HG02759 (cell line): ENCODE measurements at regions not wholly inside any gene's neighbourhood (a gene's known extent, or its start where the extent isn't known, plus 50 kb on each side); places are given as distances from the start of the nearest gene placed in this dataset.

Source experiments
- ATAC-seq: cut with Tn5 transposase; IDR thresholded peaks from one replicate; pipeline ENCODE4 v1.9.1; 2021; ENCODE audit warnings: mild to moderate bottlenecking, moderate library complexity; ENCODE audit not compliant: unreplicated experiment

DNA sequence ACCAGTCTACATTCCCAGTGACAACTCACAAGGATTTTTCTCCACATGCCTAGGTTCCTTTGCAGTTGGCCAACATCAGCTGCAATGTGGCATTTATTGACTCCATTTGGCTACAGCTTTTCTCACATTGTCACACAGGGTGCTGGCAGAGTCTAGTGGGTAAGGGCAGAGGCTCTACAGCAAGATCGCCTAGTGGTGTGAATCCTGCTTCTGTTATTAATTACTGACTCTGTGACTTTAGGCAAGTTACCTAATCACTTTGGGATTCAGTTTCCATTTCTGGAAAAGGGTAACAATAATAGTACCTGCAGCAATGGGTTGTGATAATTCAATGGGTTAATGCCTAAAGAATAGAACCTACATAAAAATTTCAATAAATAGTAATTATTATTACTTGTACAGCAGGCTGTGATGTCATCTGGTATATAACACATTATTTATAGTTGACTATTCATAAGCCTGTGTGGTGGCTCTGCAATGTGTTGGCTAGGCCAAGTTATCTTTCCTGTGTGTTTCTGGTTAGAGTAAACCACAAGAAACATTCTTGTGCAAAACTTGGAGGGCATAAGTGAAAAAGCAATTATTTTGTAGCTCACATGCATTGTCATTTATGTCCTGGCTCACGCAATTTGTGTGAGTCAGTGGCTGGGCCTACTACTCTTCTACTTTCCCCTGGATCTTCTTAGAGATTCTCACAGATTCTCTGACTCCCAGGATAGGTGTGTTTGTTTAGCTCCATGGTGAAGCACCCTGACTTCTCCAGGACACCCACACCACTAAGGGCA, 59.5 kb downstream of the PTGS2 start:
- ATAC-seq = no peak

DNA sequence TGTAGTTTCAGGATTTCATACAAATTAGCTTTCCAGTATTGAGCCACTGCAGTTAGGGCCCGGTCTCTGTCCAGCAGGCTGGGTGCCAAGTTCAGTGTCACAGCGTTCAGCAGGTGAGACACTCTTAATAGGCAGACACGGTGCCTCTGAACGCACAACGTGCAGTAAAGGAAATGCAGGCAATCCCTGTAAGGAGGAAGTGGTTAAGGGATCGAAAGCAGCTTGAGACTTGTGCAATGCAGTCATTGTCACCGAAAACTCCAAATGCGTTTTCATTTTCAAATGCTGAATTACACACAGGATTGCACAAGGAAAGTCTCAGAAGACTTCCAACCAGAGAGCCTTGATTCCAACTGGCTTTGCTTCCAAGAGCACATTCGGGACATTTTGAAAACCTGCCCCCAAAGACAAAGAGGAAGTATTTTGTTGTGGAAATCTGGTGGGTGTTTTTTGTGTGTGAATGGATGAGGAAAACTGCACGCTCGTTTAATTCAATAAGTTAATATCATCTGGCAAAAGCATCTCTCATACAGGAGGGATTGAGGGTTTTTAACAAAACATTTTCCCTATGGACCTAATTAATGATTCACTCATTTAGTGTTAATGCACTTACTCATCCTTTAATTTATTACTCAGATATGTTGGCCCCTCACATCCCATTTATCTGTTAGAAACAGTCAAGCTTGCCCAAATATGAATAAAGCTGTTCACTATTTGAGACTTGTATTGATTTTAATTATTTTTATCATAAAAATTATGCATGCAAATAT, 61.6 kb downstream of the PTGS2 start:
- peak; percentile 100 for ATAC-seq

DNA sequence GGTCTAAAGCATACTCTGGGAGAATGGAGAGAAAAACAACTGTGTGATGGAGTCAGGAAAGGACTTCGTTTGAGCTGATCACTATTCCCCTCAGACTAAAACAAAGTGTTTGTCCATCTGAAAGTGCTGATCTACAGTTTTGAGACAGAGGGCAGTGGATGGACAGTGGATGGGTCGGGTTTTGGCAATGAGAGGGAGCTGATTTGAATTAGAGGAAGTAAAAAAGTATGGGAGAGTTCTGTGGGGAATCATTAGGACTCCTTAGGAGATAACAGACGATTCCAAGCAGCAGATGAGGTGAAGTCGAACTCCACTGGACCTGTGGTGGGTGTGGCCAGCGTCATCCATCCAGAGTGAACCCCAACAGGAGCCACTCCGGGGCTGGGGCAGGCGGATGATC, 62.3 kb downstream of the PTGS2 start:
- peak; percentile 4 for ATAC-seq

DNA sequence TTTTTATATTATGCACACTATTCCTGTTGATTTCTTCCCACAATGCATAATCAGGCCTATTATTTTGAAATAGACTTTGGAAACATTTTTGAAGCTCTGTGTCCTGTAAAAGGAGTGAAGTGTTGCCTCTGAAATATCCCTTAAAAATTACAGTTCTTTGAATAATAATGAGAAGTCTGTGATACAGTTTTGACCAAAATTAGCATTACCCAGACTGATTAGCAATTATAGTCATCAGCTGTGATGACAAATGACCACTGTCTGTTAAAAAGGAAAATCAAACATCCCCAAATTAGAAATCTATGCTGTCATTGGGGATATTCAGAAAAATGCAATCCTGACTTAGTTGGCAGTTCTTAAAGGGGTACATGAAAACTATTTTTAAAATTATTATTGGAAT, 63.7 kb downstream of the PTGS2 start:
- no peak for ATAC-seq

DNA sequence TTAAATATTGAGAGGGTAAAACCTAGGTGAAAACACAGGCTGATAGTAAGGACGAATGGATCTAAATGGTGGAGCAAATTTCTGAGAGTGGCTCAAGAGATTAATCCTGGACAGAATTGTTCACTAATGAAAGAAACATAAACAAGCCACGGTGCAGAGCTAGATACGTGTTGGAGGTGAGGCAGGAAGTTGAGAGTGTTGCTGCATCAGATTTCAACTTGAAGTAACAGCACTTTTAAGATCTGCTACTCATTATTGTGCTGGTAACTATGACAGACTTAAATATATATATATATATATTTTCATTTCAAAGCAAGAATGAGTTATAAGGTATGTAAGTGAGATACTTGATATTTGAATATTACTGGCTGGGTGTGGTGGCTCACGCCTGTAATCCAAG, 64.9 kb downstream of the PTGS2 start:
- no peak for ATAC-seq

DNA sequence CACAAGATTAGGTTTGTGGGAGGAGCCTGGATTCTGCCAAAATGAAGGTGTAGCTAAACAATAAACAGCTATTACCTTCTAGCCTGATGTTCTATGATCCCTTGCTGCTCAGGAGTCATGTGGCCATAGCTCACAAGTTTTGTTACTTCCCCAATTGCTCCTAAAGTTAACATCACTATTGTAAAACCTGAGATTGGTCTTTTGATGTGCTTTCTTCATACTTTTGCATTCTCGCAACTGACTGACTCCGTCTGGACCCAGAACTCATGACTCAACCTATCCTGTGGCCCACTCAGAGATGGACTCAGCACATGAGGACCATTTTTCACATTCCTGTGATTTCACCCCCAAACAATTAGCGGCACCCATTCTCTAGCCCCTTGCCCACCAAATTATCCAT, 69.1 kb downstream of the PTGS2 start:
- no peak for ATAC-seq

DNA sequence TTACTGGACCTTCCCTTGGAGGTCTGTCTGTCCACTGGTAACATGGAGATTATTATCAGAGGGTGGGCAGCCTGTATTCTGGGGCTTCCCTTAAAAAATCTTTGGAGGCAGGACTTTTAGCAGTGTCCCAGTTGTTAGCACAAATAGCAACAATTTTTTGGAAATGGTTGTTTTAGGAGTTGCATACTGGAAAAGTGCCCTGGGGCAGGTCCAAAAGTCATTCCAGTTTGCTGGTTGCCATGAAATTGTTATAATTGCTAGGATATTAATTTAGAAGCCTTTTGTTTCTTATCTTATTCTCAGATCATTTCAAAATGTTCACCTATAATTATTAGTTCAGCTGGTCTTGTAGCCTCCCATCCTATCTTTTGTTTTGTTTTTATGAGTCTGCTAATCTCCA, 71.0 kb downstream of the PTGS2 start:
- ATAC-seq = no peak

DNA sequence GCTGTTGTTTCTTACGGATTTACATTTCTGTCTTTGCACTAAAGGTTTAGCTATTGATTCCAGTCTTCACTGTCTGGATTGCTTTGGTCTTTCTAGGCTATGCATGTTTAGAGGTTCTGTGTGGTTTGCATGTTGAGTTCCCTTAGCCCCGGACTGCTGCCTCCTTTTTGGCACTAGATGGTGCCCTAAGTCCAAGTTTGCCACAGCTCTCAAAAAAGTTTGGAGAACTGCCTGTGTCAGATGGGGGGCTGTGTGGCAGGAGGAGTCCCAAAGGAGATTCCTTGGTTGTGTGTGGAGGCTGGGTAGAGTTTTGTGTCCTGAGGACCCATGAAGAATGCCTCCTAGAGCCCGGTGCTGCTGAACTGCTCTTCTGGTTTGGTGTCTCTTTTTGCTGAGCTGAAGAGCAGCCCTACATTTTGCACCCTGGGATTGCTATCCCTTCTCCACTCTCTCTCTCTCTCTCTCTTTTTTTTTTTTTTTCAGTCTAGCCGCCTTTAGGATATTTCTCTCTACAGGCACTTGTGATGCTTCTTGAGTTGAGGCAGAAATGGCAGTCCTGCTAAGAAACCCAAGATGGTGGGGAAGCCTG, 74.4 kb downstream of the PTGS2 start:
- peak; percentile 83 for ATAC-seq

DNA sequence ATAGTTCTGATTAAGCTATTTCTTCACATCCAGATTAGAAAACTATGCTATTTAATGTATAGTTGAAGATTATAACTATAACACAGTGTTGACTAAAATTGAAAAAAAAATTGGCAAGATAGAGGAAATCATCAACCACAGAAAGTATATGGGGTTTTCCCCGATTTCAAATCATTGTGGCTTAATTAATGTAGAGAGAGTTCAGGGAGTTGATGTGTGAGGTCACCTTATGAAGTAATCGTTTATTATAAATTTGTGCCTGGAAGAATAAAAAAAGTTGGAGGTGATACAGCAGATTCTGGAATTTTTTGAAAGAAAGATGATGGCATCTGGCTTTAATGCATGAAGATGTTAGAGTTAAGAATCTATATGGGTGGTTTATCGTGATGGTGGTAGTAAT, 84.3 kb downstream of the PTGS2 start:
- peak; percentile 60 for ATAC-seq

DNA sequence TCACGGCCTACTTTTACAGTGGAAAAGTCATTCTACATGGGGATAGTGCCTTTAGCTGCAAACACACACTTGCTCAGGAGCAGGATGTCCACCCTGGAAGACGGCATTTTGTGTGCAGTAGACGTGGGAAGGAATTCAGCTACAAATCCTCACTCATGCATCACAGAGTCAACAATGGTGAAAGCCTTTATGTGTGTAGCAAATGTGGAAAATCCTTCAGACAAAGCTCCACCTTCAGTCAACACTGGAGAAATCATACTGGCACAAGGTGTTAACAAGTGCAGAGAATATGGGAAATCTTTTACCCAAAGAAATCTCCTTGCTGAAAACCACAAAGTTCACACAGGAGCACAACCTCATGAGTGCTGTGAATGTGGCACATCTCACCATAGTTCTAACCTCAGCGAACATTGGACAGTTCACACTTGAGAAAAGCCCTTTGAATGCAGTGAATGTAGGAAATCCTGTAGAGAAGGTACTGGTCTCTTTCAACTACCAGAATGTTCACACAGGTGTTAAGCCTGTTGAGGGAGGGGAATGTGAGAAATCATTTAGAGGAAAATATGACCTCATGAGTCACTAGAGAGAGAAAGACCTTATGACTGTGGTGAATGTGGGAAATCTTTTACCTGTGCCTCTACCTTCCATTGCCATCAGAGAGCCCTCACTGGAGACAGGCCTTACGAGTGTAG, 101.8 kb downstream of the PTGS2 start:
- ATAC-seq = no peak

DNA sequence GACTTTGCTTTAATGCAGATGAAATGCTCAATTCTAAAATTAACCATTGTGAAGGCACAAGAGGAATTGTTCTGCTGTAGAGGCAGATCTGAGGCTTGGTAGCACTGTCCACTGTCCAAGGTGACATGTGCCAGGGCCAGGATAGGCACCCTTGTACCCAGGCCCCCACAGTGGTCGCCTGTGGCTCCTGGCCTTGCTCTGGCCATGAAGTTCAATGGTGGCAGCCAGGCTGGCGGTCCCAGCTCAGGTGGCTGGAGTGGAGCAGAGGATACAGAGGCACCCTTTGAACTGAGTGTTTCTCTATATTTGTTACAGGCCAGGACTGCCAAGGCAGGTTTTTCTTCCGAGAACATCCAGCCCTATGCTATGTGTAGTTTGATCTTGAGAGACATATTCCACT, 102.6 kb downstream of the PTGS2 start:
- no peak for ATAC-seq

DNA sequence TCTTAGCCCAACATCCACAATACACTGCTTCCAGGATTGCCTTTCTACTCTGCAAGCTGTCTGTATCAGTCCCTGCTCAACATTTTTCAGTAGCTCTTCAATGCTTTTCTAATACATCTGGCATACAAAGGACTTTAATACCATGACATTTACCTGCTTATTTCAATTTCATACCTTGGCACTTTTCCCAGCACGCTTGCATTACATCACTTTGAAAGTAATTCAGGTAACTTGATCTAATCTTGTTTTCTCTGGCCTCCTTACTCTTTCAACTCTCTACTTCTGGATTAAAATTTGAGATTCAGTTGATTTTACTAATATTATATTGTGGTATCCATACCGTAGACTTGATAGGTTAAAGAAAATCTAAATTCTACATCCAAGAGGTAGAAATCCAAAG, 103.0 kb downstream of the PTGS2 start:
- no peak for ATAC-seq

DNA sequence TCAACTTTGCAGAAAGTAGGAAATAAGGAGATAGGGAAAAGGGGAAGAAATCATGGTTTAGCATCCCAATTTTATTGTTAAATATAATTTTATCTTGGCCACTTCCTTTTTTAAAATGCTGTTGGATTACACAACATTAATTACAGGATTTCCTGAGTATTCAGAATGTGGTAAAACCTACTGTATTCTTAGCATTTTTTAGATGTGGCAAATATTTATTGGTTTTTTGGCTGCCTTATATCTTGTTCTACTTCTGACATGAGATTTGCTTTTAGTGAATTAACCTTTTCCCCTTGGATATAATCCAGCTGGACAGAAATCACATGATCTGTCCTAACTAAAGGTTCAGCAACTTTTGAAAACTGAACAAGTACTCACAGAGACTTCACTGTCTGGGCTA, 104.9 kb downstream of the PTGS2 start:
- ATAC-seq = no peak

DNA sequence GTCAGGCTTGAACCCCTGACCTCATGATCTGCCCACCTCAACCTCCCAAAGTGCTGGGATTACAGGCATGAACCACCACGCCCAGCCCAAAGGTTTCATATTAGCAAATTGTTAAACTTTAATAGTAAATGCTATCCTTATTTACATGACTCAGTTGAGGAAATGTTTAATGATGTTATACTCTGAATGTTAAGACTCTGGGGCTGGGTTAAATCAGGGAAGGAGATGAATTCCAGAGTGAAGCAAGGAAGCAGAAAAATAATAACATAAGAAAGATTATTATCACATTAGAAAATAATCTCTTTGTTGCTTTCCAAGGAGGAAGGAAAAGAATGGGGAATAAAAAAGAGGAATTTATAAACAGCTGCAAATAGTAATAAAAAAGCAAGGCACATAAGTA, 105.3 kb downstream of the PTGS2 start:
- ATAC-seq = no peak

DNA sequence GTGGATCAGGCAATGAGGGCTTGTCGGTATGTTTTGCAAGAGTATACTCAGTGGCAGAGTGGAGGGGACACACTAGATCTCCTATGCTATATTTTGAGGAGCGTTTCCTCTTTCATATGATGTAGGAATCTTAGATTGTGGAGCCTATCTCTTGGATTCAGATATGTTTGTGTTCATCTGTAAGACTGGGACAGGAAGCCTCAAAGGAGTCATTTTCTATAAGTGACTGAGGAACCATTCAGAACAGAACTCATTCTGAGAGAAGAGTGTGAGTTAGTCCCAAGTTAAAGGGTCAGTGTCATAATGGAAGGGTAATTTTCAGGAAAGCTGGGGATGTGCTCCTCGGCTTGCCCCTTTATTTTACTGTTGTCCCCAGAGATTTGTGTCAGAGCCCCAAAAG, 107.7 kb downstream of the PTGS2 start:
- no peak for ATAC-seq

DNA sequence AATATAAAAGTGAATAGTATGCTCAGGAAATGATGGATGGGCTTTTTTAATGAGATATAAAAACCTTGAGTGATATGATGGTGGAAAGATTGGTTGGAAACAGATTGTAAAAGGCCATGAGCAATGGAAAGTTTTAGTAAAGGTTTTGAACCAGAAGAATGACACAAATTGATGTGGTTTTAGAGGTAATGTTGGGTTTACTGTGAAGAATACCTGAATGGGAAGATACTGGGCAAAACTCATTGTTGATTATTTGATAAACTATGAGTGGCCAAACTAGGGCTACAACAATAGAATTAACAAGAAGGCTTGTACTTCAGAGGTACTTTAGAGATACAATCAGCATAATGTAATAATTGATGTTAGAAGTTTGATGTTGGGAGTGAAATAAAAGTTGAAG, 108.5 kb downstream of the PTGS2 start:
- ATAC-seq = no peak

DNA sequence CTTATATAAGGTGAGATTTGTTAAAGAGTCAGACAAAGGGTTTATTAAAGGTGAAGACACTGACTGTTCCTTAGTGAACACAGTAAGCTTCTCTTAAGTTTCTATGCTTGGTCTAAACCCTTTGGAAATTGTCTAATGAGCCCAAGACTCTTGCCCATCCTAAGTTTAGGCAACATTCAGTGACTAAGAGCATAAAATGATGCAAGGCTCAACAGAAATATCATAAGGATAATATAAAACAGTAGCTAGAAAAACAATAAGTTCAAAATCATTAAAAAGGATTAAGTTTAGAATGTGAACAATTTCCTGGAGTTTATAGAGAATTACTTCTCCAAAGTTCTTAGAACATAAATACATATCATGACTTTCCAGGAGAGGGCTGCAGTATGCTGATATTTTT, 108.9 kb upstream of the PDC start:
- no peak for ATAC-seq

DNA sequence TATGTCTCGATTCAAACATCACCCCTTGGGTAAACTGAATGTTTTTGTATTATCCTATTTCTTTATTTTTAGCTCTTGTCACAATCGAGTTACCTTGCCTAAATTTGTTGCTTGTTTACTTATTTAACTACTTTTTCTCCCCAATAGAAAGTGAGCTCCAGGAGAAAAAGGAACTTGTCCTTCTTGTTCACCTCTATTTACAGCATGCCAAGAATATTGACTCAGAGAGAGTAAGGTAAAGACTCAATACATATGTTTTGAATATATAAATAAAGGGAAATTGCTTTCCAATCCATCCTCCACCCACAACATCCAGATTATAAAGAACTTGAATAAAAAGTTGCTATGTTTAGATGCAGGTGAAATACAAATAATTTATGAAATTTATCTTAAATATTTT, 107.3 kb upstream of the PDC start:
- ATAC-seq = no peak

DNA sequence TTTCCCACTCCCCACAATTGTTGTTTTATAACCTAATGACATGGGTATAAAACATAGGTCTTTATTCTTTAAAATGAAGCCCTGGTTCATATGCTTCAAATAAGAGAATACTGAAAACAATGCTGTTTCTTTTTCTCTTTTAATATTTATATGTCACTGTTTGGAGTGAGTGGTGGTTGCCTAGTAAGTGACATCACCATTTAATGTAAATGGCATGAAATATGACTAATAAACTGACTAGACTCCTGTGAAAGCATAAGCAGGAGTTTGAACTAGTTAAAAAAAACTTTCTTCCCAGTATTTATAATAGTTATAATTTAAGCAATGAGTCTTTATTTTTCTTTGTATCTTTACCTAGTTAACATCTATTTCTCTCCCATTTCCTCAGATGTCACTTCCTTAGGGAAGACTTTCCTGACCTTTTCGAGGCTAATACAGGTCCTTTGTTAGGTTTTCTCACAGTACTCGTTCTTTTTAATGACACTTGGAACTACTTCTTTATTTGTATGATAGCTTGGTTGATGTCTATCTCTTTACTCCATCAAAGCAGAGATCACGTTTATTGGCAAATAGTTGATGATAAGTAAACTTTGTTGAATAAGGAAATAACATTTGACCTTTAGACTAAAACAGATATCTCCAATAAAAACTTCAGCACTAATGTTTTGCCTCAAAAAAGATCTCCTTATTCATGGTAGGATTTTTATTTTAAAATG, 105.4 kb upstream of the PDC start:
- no peak for ATAC-seq

DNA sequence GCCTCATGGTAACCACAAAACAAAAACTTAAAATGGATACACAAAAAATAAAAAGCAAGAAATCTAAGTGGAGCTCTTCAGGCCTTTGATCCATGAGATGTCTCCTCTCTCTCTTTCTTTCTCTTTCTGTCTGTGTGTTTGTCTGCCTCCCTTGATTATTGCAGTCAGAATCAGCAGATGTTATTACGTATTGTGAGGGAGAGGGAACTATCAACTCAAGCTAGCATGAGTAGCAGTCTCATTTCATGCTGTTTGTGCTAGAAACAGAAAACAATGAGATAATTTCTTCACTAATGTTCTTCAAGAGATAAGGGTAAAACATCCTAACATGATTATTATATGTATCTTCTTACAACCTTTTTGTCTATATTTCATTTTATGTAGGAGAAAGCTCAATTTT, 103.7 kb upstream of the PDC start:
- ATAC-seq = no peak

DNA sequence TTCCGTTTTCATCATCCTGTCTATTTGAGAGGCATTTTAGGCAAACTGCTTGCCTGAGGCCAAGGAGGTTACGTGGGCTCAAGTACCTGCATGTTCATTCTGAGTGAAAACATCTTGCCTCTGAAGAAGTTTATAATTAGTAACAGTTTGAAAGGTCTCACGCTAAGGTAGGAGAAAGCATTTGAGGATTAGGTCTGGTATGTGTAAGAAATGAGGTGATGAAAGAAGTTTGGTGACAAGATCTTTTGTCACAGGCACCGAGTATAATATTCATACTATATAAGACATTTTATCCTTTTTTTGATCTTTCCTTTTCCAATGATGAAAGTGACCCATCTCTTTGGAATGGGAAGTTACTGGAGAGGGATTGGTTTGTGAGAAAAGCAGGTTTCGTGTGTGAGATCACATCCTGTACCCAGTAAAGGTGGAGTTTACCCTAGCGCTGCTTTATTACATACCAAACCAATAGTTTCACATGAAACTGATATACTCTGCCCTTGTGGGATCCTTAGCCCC, 98.7 kb upstream of the PDC start:
- ATAC-seq = no peak
